Hepatocyte (in vitro differentiated cells): ENCODE measurements at regions not wholly inside any gene's neighbourhood (a gene's known extent, or its start where the extent isn't known, plus 50 kb on each side); places are given as distances from the start of the nearest gene placed in this dataset.

Source experiments
- DNase-seq: peaks from one replicate; pipeline ENCODE4 v3.0.0-alpha.2; 2016; ENCODE audit warnings: low spot score
- H2AFZ ChIP-seq: fragments of 200-600 bp; sonication (generic); 2 replicates; pipeline ENCODE4 v1.6.0; 2016; ENCODE audit warnings: antibody characterized with exemption, mild to moderate bottlenecking
- H3K27ac ChIP-seq: fragments of 200-600 bp; sonication (generic); 2 replicates; pipeline ENCODE4 v1.5.1; 2016; ENCODE audit warnings: mild to moderate bottlenecking
- H3K27me3 ChIP-seq: fragments of 200-600 bp; sonication (generic); 2 replicates; pipeline ENCODE4 v1.6.1; 2016
- H3K36me3 ChIP-seq: fragments of 200-600 bp; sonication (generic); replicated peaks from 2 replicates; pipeline ENCODE4 v1.5.1; 2016; ENCODE audit warnings: low read depth; ENCODE audit not compliant: insufficient read depth
- H3K4me1 ChIP-seq: fragments of 200-600 bp; sonication (generic); 2 replicates; pipeline ENCODE4 v1.5.1; 2016; ENCODE audit warnings: mild to moderate bottlenecking, moderate library complexity; ENCODE audit not compliant: insufficient read depth
- H3K4me2 ChIP-seq: fragments of 200-600 bp; sonication (generic); 2 replicates; pipeline ENCODE4 v1.6.0; 2016
- H3K4me3 ChIP-seq: fragments of 200-600 bp; sonication (generic); 2 replicates; pipeline ENCODE4 v1.5.1; 2016; ENCODE audit warnings: mild to moderate bottlenecking
- H3K79me2 ChIP-seq: fragments of 200-600 bp; sonication (generic); 2 replicates; pipeline ENCODE4 v1.6.0; 2017; ENCODE audit warnings: mild to moderate bottlenecking
- H3K9me2 ChIP-seq: fragments of 200-600 bp; sonication (generic); replicated peaks from 2 replicates; pipeline ENCODE4 v1.6.0; 2017; ENCODE audit warnings: mild to moderate bottlenecking; ENCODE audit not compliant: insufficient read depth
- H3K9me3 ChIP-seq: fragments of 200-600 bp; sonication (generic); 2 replicates; pipeline ENCODE4 v1.5.1; 2016; ENCODE audit warnings: low read depth, mild to moderate bottlenecking
- H4K20me1 ChIP-seq: fragments of 200-600 bp; sonication (generic); 2 replicates; pipeline ENCODE4 v1.6.0; 2016; ENCODE audit warnings: mild to moderate bottlenecking; ENCODE audit not compliant: insufficient read depth, poor library complexity, severe bottlenecking
- CTCF ChIP-seq: fragments of 200-600 bp; sonication (generic); IDR thresholded peaks from 2 replicates; pipeline ENCODE4 v1.5.1; 2016; ENCODE audit warnings: antibody characterized with exemption, mild to moderate bottlenecking; ENCODE audit not compliant: poor library complexity
- EZH2 ChIP-seq: fragments of 200-600 bp; sonication (generic); IDR thresholded peaks from 2 replicates; pipeline ENCODE4 v1.6.1; 2016; ENCODE audit warnings: antibody characterized with exemption, mild to moderate bottlenecking, borderline replicate concordance
- EZH2phosphoT487 ChIP-seq: fragments of 200-600 bp; sonication (generic); IDR thresholded peaks from one replicate; pipeline ENCODE4 v1.6.1; 2018; ENCODE audit warnings: antibody characterized with exemption, mild to moderate bottlenecking, low read depth, moderate library complexity; ENCODE audit not compliant: unreplicated experiment, severe bottlenecking
- WGBS: methylation state at CpG from one replicate; pipeline ENCODE4 v1.1.6; 2016; ENCODE audit warnings: low lambda C conversion rate; ENCODE audit errors: missing lambda C conversion rate; 5-methylcytosine and 5-hydroxymethylcytosine counted together

GRCh38 chr2:216289470-216289869, 82.8 kb downstream of the MARCHF4 start:
- peak; percentile 27 for DNase-seq
- WGBS, result 23% methylated on average over 2 of the region's 2 CpGs
- H3K4me3 ChIP-seq, result no peak overlapping the region
- no peaks in the 10 kb centered on the region for H3K79me2 ChIP-seq
- H3K9me2 ChIP-seq, result no peaks in the 10 kb centered on the region
- TF ChIP-seq CTCF (no peak), EZH2 (no peak), EZH2phosphoT487 (no peak)
- peaks cover 12% of the 10 kb centered on the region for H3K4me1 ChIP-seq
- no peak overlapping the region for H3K27ac ChIP-seq
- H3K36me3 ChIP-seq, result no peaks in the 10 kb centered on the region
- no peak overlapping the region for H2AFZ ChIP-seq
- H3K4me2 ChIP-seq, result no peak overlapping the region
- no peaks in the 10 kb centered on the region for H3K27me3 ChIP-seq
- no peaks in the 10 kb centered on the region for H3K9me3 ChIP-seq
- H4K20me1 ChIP-seq, result no peaks in the 10 kb centered on the region

- no peak overlapping the region for H3K4me2 ChIP-seq
- H3K27me3 ChIP-seq, result no peaks in the 10 kb centered on the region
Measured at GRCh38 chr2:216287251-216287650, 85.0 kb downstream of the MARCHF4 start.

GRCh38 chr2:216286616-216287231, 85.6 kb downstream of the MARCHF4 start:
- TF ChIP-seq CTCF (no peak), EZH2 (no peak), EZH2phosphoT487 (no peak)
- no peak for DNase-seq
- no peak overlapping the region for H3K4me2 ChIP-seq
- H3K4me1 ChIP-seq, result peaks cover 12% of the 10 kb centered on the region
- H3K4me3 ChIP-seq, result no peak overlapping the region
- no peaks in the 10 kb centered on the region for H3K9me3 ChIP-seq
- no peaks in the 10 kb centered on the region for H3K36me3 ChIP-seq
- no peak overlapping the region for H3K27ac ChIP-seq
- no peaks in the 10 kb centered on the region for H4K20me1 ChIP-seq
- no peaks in the 10 kb centered on the region for H3K27me3 ChIP-seq
- H3K79me2 ChIP-seq, result no peaks in the 10 kb centered on the region
- WGBS, result 47% methylated on average over 8 of the region's 8 CpGs
- H2AFZ ChIP-seq, result no peak overlapping the region
- no peaks in the 10 kb centered on the region for H3K9me2 ChIP-seq

More at GRCh38 chr2:216287251-216287650, 85.0 kb downstream of the MARCHF4 start:
- H3K9me2 ChIP-seq, result no peaks in the 10 kb centered on the region
- no peak overlapping the region for H2AFZ ChIP-seq
- H3K4me1 ChIP-seq, result peaks cover 12% of the 10 kb centered on the region
- H4K20me1 ChIP-seq, result no peaks in the 10 kb centered on the region
- WGBS, result 8% methylated on average over 5 of the region's 5 CpGs
- TF ChIP-seq EZH2 (no peak), CTCF (no peak), EZH2phosphoT487 (no peak)
- DNase-seq, result peak; percentile 14
- H3K9me3 ChIP-seq, result no peaks in the 10 kb centered on the region
- no peaks in the 10 kb centered on the region for H3K79me2 ChIP-seq
- H3K4me3 ChIP-seq, result no peak overlapping the region
- H3K36me3 ChIP-seq, result no peaks in the 10 kb centered on the region
- no peak overlapping the region for H3K27ac ChIP-seq

GRCh38 chr2:216285701-216286100, 86.6 kb downstream of the MARCHF4 start:
- no peak overlapping the region for H3K4me3 ChIP-seq
- H3K9me2 ChIP-seq, result no peaks in the 10 kb centered on the region
- no peak overlapping the region for H2AFZ ChIP-seq
- no peak for DNase-seq
- H3K27ac ChIP-seq, result no peak overlapping the region
- peaks cover 12% of the 10 kb centered on the region for H3K4me1 ChIP-seq
- 41% methylated on average over 7 of the region's 7 CpGs for WGBS
- H3K36me3 ChIP-seq, result no peaks in the 10 kb centered on the region
- no peaks in the 10 kb centered on the region for H4K20me1 ChIP-seq
- H3K9me3 ChIP-seq, result no peaks in the 10 kb centered on the region
- H3K79me2 ChIP-seq, result no peaks in the 10 kb centered on the region
- no peaks in the 10 kb centered on the region for H3K27me3 ChIP-seq
- H3K4me2 ChIP-seq, result no peak overlapping the region
- TF ChIP-seq EZH2 (no peak), CTCF (no peak), EZH2phosphoT487 (no peak)
